Fibroblast of lung (primary cell): ENCODE measurements at regions not wholly inside any gene's neighbourhood (a gene's known extent, or its start where the extent isn't known, plus 50 kb on each side); places are given as distances from the start of the nearest gene placed in this dataset.
"Not testable (repeated sequence)": the region's sequence is repeated elsewhere in the genome, so short reads cannot be mapped to it uniquely, and the experiment has no call there.

ENCODE experiments used
- DNase-seq, 2 donors: peaks; one replicate each; pipeline versions ENCODE4 v3.0.0 to v3.0.0-alpha.2; 2010; ENCODE audit warnings: low read depth in 2 of 2
- H2AFZ ChIP-seq: 2 replicates; pipeline ENCODE4 v1.5.1; 2012; ENCODE audit warnings: low read length, control low read depth, inconsistent platforms
- H3K27ac ChIP-seq: 2 replicates; pipeline ENCODE4 v1.5.1; 2011; ENCODE audit warnings: low read length, control low read depth; ENCODE audit not compliant: insufficient read depth
- H3K27me3 ChIP-seq: 2 replicates; pipeline ENCODE4 v1.5.1; 2011; ENCODE audit warnings: mild to moderate bottlenecking, low read length; ENCODE audit not compliant: control insufficient read depth, insufficient read depth
- H3K36me3 ChIP-seq: 2 replicates; pipeline ENCODE4 v1.5.1; 2011; ENCODE audit warnings: low read length; ENCODE audit not compliant: control insufficient read depth, insufficient read depth
- H3K4me1 ChIP-seq: 2 replicates; pipeline ENCODE4 v1.5.1; 2011; ENCODE audit warnings: low read length; ENCODE audit not compliant: control insufficient read depth, insufficient read depth; ENCODE audit errors: extremely low read depth
- H3K4me2 ChIP-seq: 2 replicates; pipeline ENCODE4 v1.5.1; 2011; ENCODE audit warnings: low read length, control low read depth; ENCODE audit not compliant: insufficient read depth; ENCODE audit errors: extremely low read depth
- H3K4me3 ChIP-seq, 4 experiments: fragments of 200-600 bp in 1 of 4; sonication (generic) in 1 of 4; replicated peaks in 1 of 4; 2 replicates each; pipeline ENCODE4 v1.5.1; 2011 to 2016; ENCODE audit warnings: low read length in 4 of 4, low read depth in 3 of 4, mild to moderate bottlenecking in 3 of 4, control low read depth in 2 of 4, inconsistent platforms in 1 of 4, mixed read lengths in 1 of 4; ENCODE audit not compliant: insufficient read depth in 1 of 4; ENCODE audit errors: control extremely low read depth in 1 of 4
- H3K79me2 ChIP-seq: 2 replicates; pipeline ENCODE4 v1.5.1; 2012; ENCODE audit warnings: mild to moderate bottlenecking, low read length, inconsistent platforms; ENCODE audit not compliant: control insufficient read depth, insufficient read depth
- H3K9ac ChIP-seq: 2 replicates; pipeline ENCODE4 v1.5.1; 2011; ENCODE audit warnings: mild to moderate bottlenecking, low read length, control low read depth; ENCODE audit not compliant: insufficient read depth
- H3K9me3 ChIP-seq: 2 replicates; pipeline ENCODE4 v1.5.1; 2012; ENCODE audit warnings: low read depth, low read length; ENCODE audit not compliant: control insufficient read depth, insufficient read depth
- H4K20me1 ChIP-seq: 2 replicates; pipeline ENCODE4 v1.5.1; 2011; ENCODE audit warnings: low read length; ENCODE audit not compliant: control insufficient read depth, insufficient read depth; ENCODE audit errors: extremely low read depth
- EZH2 ChIP-seq: IDR thresholded peaks from 2 replicates; pipeline ENCODE4 v1.5.1; 2012; ENCODE audit warnings: low read length, control low read depth, mild to moderate bottlenecking; ENCODE audit errors: missing control alignments
- TF ChIP-seq, protein P1 (sequence below), 2 donors: IDR thresholded peaks in 1 of 2; conservative IDR thresholded peaks in 1 of 2; 1 replicate in 1 of 2; 2 replicates in 1 of 2; pipeline ENCODE4 v1.5.1; 2011 to 2012; ENCODE audit warnings: low read length in 2 of 2, control low read depth in 1 of 2, inconsistent platforms in 1 of 2, low read depth in 1 of 2, mild to moderate bottlenecking in 1 of 2

DNA sequence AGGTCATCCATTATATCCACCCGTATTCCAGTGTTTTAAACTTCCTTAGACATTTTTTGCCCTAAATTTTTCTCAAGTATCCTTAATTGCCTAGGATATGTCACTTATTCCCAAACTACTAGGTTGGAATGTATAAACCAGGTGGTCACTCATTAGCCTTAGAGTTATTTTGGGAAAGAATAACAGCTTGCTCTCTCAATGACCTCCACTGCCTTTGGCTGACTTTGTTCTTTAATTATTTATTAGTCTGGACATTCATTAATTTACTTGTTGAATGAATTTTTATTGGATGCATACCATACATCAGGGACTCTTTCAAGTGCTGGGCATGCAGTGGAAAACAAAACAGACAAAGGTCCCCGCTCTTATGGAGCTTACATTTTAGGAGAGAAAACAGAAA lies 609.3 kb upstream of the IGFBP7 start:
- Histone ChIP-seq H3K9me3 (no peaks in the 10 kb centered on the region), H2AFZ (no peak overlapping the region), H3K79me2 (no peaks in the 10 kb centered on the region), H3K4me3 (no peak overlapping the region), H3K36me3 (no peaks in the 10 kb centered on the region), H4K20me1 (no peaks in the 10 kb centered on the region), H3K9ac (no peak overlapping the region), H3K4me2 (no peak overlapping the region), H3K27me3 (no peaks in the 10 kb centered on the region), H3K4me1 (no peaks in the 10 kb centered on the region), H3K27ac (no peak overlapping the region)
- no peak for DNase-seq
- TF ChIP-seq, protein P1, sequence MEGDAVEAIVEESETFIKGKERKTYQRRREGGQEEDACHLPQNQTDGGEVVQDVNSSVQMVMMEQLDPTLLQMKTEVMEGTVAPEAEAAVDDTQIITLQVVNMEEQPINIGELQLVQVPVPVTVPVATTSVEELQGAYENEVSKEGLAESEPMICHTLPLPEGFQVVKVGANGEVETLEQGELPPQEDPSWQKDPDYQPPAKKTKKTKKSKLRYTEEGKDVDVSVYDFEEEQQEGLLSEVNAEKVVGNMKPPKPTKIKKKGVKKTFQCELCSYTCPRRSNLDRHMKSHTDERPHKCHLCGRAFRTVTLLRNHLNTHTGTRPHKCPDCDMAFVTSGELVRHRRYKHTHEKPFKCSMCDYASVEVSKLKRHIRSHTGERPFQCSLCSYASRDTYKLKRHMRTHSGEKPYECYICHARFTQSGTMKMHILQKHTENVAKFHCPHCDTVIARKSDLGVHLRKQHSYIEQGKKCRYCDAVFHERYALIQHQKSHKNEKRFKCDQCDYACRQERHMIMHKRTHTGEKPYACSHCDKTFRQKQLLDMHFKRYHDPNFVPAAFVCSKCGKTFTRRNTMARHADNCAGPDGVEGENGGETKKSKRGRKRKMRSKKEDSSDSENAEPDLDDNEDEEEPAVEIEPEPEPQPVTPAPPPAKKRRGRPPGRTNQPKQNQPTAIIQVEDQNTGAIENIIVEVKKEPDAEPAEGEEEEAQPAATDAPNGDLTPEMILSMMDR (conservative IDR thresholded peaks at IDR 0.05 in 1 of 2, IDR thresholded peaks at IDR 0.05 in 1 of 2; ENCODE audit: low read depth in 1 of 2, low read length in 2 of 2): no peak
- TF ChIP-seq EZH2: no peak

DNA sequence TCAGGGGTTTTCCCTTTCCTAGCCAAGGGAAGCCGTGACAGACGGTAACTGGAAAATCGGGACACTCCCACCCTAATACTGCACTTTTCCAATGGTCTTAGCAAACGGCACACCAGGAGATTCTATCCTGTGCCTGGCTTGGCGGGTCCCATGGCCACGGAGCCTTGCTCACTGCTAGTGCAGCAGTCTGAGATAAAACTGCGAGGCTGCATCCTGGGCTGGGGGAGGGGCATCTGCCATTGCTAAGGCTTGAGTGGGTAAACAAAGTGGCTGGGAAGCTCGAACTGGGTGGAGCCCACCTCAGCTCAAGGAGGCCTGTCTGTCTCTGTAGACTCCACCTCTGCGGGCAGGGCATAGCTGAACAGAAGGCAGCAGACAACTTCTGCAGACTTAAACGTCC lies 604.1 kb upstream of the IGFBP7 start:
- H3K4me2 ChIP-seq, H3K4me1 ChIP-seq, DNase-seq, H3K36me3 ChIP-seq, H4K20me1 ChIP-seq, H3K79me2 ChIP-seq, H3K9me3 ChIP-seq, H3K4me3 ChIP-seq, H2AFZ ChIP-seq, H3K27ac ChIP-seq, H3K9ac ChIP-seq, H3K27me3 ChIP-seq: not testable (repeated sequence)

DNA sequence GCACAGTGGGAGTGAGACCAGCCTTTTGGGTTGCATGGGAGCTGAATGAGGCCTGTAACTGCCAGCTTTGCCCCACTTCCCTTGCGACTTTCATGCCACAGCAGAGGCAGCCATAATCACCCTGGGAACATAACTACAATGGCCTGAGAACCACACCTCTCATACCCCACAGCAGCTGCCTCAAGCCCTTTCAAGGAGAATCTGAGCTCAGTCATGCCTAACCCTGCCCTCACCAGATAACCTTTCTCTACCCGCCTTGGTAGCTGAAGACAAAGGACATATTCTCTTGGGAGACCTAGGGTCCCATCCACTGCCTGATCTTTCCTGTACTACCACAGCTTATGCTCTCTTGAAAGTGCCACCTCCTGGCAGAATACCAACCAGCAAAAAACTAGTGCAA lies 599.9 kb upstream of the IGFBP7 start:
- TF ChIP-seq, protein P1 (conservative IDR thresholded peaks at IDR 0.05 in 1 of 2, IDR thresholded peaks at IDR 0.05 in 1 of 2; ENCODE audit: low read depth in 1 of 2, low read length in 2 of 2): no peak
- TF ChIP-seq EZH2: no peak
- H3K4me1 ChIP-seq: no peaks in the 10 kb centered on the region
- no peak overlapping the region for H3K9ac ChIP-seq
- H3K79me2 ChIP-seq: no peaks in the 10 kb centered on the region
- H3K4me2 ChIP-seq: no peak overlapping the region
- H4K20me1 ChIP-seq: no peaks in the 10 kb centered on the region
- no peak overlapping the region for H2AFZ ChIP-seq
- H3K4me3 ChIP-seq: no peak overlapping the region
- no peak overlapping the region for H3K27ac ChIP-seq
- H3K9me3 ChIP-seq: no peaks in the 10 kb centered on the region
- H3K36me3 ChIP-seq: no peaks in the 10 kb centered on the region
- DNase-seq: no peak
- H3K27me3 ChIP-seq: no peaks in the 10 kb centered on the region

DNA sequence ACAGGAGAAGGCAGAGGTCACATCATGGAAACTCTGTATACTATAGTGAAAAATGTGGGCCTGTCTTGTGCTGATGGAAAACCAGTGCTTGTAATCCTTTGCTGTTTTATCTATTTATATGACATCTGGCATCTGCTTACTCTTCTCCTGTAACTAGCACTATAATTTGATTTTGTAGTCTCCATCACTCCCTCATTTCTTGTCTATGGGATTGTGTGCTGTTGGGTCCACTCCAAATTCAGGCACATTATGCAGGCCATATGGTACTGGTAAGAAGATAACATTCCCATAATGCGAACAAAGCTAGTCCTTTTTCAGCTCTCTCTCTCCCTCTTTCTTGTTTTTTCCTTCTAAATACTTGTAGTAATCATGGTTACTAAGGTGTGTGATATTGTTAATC lies 581.2 kb upstream of the IGFBP7 start:
- Histone ChIP-seq H3K9ac (no peak overlapping the region), H3K27me3 (no peaks in the 10 kb centered on the region), H3K79me2 (no peaks in the 10 kb centered on the region), H3K4me2 (no peak overlapping the region), H3K36me3 (no peaks in the 10 kb centered on the region), H4K20me1 (no peaks in the 10 kb centered on the region), H3K4me1 (no peaks in the 10 kb centered on the region), H3K4me3 (no peak overlapping the region), H3K27ac (no peak overlapping the region), H3K9me3 (no peaks in the 10 kb centered on the region), H2AFZ (no peak overlapping the region)
- no peak for DNase-seq
- TF ChIP-seq, protein P1 (conservative IDR thresholded peaks at IDR 0.05 in 1 of 2, IDR thresholded peaks at IDR 0.05 in 1 of 2; ENCODE audit: low read depth in 1 of 2, low read length in 2 of 2): no peak
- no peak for TF ChIP-seq EZH2
